Thyroid gland (tissue), 4 donors: ENCODE measurements at regions not wholly inside any gene's neighbourhood (a gene's known extent, or its start where the extent isn't known, plus 50 kb on each side); places are given as distances from the start of the nearest gene placed in this dataset.

Experiments
- CTCF ChIP-seq, 6 experiments: fragments of 200-600 bp in 3 of 6; fragments of 450-650 bp in 3 of 6; sonication (generic) in 3 of 6; IDR thresholded peaks; one replicate each; pipeline ENCODE4 v1.5.1; 2016 to 2019; ENCODE audit warnings: antibody characterized with exemption in 6 of 6, mild to moderate bottlenecking in 2 of 6, inconsistent platforms in 1 of 6, moderate library complexity in 1 of 6
- POLR2A ChIP-seq, 2 donors: fragments of 450-650 bp; IDR thresholded peaks; one replicate each; pipeline ENCODE4 v1.6.1; 2017; ENCODE audit warnings: antibody characterized with exemption in 2 of 2, mild to moderate bottlenecking in 2 of 2, moderate library complexity in 1 of 2

GRCh38 chr1:5596651-5597050 is 395.6 kb downstream of the NPHP4 start:
- TF ChIP-seq CTCF (IDR thresholded peaks at IDR 0.05) = no peak
- TF ChIP-seq POLR2A (IDR thresholded peaks at IDR 0.05) = no peak
